ENCODE measurements at regions not wholly inside any gene's neighbourhood (a gene's known extent, or its start where the extent isn't known, plus 50 kb on each side); places are given as distances from the start of the nearest gene placed in this dataset.
"Not testable (repeated sequence)": the region's sequence is repeated elsewhere in the genome, so short reads cannot be mapped to it uniquely, and the experiment has no call there.

GRCh38 chr3:26237036-26237682 lies 385.4 kb upstream of the LRRC3B start:
- no peak for DNase-seq (ENCODE audit: low spot score)
- in situ Hi-C loops (cut with MboI; ENCODE audit: low sequenced_read_pairs, unreplicated experiment), result no loop called here
- TF ChIP-seq CTCF (IDR thresholded peaks at IDR 0.05; ENCODE audit: borderline replicate concordance, control extremely low read depth, extremely low read depth, insufficient read depth, missing control alignments), result no peak

GRCh38 chr3:26244586-26244985 lies 378.0 kb upstream of the LRRC3B start:
- DNase-seq (ENCODE audit: low spot score); in situ Hi-C loops (cut with MboI; ENCODE audit: low sequenced_read_pairs, unreplicated experiment): not testable (repeated sequence)

GRCh38 chr3:26245236-26245635 lies 377.3 kb upstream of the LRRC3B start:
- no peak for DNase-seq (ENCODE audit: low spot score)
- TF ChIP-seq CTCF (IDR thresholded peaks at IDR 0.05; ENCODE audit: borderline replicate concordance, control extremely low read depth, extremely low read depth, insufficient read depth, missing control alignments), result no peak
- in situ Hi-C loops (cut with MboI; ENCODE audit: low sequenced_read_pairs, unreplicated experiment), result no loop called here

GRCh38 chr3:26246901-26247300 lies 375.7 kb upstream of the LRRC3B start:
- no peak for TF ChIP-seq CTCF (IDR thresholded peaks at IDR 0.05; ENCODE audit: borderline replicate concordance, control extremely low read depth, extremely low read depth, insufficient read depth, missing control alignments)
- in situ Hi-C loops (cut with MboI; ENCODE audit: low sequenced_read_pairs, unreplicated experiment), result no loop called here
- no peak for DNase-seq (ENCODE audit: low spot score)

- no peak for TF ChIP-seq CTCF (IDR thresholded peaks at IDR 0.05; ENCODE audit: borderline replicate concordance, control extremely low read depth, extremely low read depth, insufficient read depth, missing control alignments)
- in situ Hi-C loops (cut with MboI; ENCODE audit: low sequenced_read_pairs, unreplicated experiment), result no loop called here
- no peak for DNase-seq (ENCODE audit: low spot score)
Measured at GRCh38 chr3:26247712-26248111, 374.9 kb upstream of the LRRC3B start.

- in situ Hi-C loops (cut with MboI; ENCODE audit: low sequenced_read_pairs, unreplicated experiment), result no loop called here
- no peak for DNase-seq (ENCODE audit: low spot score)
- no peak for TF ChIP-seq CTCF (IDR thresholded peaks at IDR 0.05; ENCODE audit: borderline replicate concordance, control extremely low read depth, extremely low read depth, insufficient read depth, missing control alignments)
Measured at GRCh38 chr3:26252001-26252400, 370.6 kb upstream of the LRRC3B start.

- TF ChIP-seq CTCF (IDR thresholded peaks at IDR 0.05; ENCODE audit: borderline replicate concordance, control extremely low read depth, extremely low read depth, insufficient read depth, missing control alignments), result no peak
- DNase-seq (ENCODE audit: low spot score), result no peak
- in situ Hi-C loops (cut with MboI; ENCODE audit: low sequenced_read_pairs, unreplicated experiment), result no loop called here
Measured at GRCh38 chr3:26256224-26256623, 366.3 kb upstream of the LRRC3B start.
